HG02981 (cell line): ENCODE measurements at regions not wholly inside any gene's neighbourhood (a gene's known extent, or its start where the extent isn't known, plus 50 kb on each side); places are given as distances from the start of the nearest gene placed in this dataset.
"Not testable (repeated sequence)": the region's sequence is repeated elsewhere in the genome, so short reads cannot be mapped to it uniquely, and the experiment has no call there.

Source experiments
- ATAC-seq: cut with Tn5 transposase; IDR thresholded peaks from one replicate; pipeline ENCODE4 v1.9.1; 2021; ENCODE audit warnings: mild to moderate bottlenecking, moderate library complexity; ENCODE audit not compliant: unreplicated experiment

DNA sequence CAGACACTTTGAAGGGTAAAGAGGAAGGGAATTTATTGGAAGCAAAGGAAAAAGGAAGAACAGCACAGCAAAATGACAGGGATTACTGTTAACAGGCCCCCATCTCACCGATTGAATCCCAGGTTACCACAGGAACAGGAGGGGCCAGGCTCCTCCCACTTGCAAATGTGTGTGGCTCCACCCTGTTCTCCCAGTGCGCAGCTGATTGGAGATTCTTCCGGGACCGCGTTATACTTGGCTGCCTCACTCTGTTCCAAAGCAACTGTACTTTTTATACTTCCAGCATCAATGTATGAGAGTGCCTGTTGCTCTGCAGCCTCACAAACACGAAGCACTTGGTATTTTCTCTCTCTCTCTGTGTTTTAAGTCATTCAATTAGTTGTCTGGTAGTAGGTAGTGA lies 273.6 kb upstream of the MDGA2 start:
- ATAC-seq = no peak

DNA sequence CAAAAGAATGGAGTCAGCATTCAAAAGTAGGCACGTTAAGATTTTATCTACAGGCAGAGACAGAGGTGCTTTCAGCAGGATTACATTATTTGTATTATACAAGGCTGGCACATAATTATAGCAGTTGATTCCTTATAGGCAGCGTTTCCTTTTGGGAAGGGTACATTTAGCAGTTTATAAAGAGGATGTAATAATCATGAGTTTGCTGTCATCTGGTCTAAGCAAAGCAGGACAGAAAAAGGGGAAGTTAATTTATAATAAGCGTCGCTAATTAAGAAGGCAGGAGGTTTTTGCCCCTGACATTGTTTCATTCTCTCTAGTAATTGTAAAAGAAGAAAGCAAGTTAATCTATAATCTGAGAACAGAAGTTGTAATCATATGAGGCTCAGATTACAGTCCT lies 259.9 kb upstream of the MDGA2 start:
- no peak for ATAC-seq

- ATAC-seq = peak; percentile 92
These were observed 253.9 kb upstream of the MDGA2 start for GRCh38 chr14:47929334-47929733.

- ATAC-seq = no peak
These were observed 245.7 kb upstream of the MDGA2 start for GRCh38 chr14:47921133-47921532.

DNA sequence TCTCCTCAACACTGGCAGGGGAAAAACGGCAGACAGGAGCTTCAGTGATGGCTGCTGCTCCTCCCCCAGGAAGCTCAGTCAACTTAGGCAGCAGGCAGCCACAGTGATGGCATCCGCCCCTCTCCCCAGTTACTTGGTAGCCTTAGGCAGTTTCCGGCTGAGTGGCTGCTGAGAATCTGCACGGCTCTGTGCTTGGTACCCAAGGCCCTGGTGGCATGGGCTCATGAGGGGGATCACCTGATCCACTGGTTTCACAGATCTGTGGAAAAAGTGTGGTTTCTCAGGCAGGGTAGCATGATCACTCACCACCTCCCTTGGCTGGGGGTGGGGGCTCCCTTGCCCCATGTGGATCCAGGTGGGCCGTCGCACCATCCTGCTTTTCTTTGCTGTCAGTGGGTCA lies 244.6 kb upstream of the MDGA2 start:
- ATAC-seq = no peak

DNA sequence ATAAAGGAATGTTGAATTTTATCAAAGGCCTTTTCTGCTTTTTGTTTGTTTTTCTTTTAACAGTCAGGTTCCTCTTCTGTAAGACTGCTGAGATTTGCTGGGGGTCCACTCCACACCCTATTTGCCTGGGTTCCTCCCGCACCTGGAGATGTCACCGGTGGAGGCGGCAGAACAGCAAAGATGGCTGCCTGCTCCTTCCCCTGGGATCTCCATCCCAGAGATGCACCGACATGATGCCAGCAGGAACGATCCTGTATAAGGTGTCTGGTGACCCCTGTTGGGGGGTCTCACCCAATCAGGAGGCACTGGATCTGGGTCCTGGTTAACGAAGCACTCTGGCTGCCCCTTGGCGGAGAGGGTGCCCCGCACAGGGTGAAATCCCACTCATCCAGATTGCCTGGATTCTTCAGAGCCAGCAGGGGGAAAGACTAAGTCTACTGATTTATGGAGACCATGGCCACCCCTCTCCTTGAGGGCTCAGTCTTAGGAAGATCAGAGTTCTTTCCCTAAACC lies 244.0 kb upstream of the MDGA2 start:
- no peak for ATAC-seq

- no peak for ATAC-seq
These were observed 242.0 kb upstream of the MDGA2 start for GRCh38 chr14:47917344-47917954.

DNA sequence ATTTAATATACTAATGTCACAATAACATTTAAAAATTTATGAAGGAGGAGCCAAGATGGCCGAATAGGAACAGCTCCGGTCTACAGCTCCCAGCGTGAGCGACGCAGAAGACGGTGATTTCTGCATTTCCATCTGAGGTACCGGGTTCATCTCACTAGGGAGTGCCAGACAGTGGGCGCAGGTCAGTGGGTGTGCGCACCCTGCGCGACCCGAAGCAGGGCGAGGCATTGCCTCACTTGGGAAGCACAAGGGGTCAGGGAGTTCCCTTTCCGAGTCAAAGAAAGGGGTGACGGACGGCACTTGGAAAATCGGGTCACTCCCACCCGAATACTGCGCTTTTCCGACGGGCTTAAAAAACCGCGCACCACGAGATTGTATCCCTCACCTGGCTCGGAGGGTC lies 225.7 kb upstream of the MDGA2 start:
- ATAC-seq = not testable (repeated sequence)

DNA sequence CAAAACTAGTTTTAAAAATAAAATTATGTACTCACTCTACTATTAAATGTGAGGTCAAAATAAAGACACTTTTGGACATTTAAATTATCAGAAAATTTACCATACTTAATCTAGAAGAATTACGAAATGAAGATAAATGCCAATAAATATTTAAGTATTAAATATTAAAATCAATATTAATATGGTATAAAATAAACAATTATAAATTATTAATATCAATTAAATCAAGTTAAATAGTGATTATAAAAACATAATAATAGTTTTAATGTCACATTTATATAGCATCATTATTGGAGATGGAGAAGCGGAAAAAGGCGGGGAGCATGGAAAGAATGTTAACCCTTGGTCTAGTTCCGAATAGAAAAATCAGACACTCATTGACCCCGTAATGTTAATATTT lies 224.3 kb upstream of the MDGA2 start:
- ATAC-seq = no peak

- no peak for ATAC-seq
These were observed 198.9 kb upstream of the MDGA2 start for GRCh38 chr14:47874350-47874749.

DNA sequence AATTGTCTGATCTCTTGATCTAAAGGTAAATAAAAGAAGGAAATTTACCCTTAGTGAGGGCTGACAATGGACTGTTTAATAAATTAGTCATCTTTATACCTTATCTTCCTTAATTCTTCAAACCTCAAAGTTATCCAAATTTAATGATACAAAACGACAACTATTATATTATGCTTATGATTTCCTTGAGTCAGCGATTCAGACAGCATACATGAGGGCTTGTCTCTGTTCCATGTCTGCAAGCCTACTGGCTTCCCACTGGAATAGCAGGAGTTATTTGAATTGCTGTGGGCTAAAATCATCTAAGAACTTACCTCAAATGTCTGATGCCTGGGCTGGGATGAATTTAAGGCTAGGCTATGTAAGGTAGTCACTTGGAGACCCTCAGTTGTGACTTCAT lies 197.2 kb upstream of the MDGA2 start:
- ATAC-seq = no peak

DNA sequence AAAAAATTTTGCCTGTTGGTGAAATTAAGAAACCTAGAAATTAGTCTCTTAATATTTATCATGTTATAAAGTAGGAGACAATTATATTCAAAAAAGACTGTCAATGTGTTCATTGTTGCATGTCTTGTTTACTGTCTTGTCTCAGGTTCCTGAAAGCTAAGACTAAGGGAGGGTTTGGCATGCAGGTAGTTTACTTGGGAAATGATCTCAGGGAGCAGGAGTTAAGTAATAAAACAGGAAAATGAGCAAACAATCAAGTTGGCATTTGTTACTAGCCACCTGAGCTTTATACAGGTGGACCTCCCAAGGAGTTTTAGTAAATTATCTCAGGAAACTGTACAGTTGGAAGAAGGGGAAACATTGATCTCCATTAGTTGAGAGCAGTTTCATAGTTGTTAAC lies 188.0 kb upstream of the MDGA2 start:
- ATAC-seq = no peak

DNA sequence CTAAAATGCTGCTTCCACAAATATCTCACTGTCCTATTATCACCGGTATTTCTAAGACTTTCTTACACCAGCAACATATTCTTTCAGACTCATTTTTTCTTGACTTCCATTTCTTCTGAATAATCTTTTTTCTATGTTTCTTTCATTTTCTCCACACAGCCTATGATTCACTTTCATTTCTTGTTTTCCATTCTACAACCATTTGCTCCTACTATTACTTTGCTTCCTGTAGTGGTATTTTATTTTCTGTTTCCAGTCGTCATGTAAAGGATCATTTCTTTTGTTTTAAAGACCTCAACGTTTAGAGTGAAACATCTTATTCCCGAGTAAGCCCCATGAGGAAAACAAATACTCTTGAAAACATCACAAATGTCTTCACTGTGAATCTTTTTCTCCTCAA lies 182.2 kb upstream of the MDGA2 start:
- ATAC-seq = peak; percentile 84

DNA sequence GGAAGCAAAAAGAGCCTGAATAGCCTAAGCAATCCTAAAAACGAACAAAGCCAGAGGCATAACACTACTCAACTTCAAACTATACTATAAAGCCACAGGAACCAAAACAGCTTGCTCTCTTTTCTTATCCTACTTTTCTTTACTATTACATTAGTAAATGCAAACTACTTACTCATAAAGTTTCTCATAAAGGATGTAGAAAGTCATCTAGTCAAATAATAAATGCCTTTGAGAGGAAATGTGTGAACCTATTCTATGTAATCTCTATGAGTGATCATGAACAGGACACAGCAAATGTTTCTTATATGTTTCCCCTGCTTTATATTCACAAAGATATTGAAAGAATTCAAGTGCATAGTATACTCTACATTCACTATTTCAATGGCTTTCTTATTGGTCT lies 176.9 kb upstream of the MDGA2 start:
- no peak for ATAC-seq

- no peak for ATAC-seq
These were observed 170.6 kb upstream of the MDGA2 start for GRCh38 chr14:47846008-47846407.

- ATAC-seq = no peak
These were observed 167.8 kb upstream of the MDGA2 start for GRCh38 chr14:47843236-47843635.

DNA sequence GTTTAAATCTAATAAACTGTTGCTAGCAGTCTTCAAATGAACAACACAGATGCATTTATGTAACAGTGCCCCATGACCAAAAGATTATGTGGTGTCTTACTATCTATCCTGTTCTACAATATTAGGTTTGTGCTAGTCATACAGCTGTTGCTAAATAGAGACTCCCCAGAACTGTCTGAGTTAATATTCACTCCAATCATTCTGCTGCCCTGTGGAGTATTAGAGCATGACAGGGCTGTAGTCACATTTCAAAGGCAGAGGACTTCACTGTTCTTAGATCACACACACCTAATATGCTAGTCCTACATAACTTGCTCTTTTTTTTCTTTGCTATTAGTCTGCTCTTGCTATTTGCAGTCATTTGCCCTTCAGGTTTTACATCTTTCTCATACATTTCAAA lies 157.6 kb upstream of the MDGA2 start:
- ATAC-seq = no peak

- no peak for ATAC-seq
These were observed 151.4 kb upstream of the MDGA2 start for GRCh38 chr14:47826809-47827208.

- ATAC-seq = no peak
These were observed 146.9 kb upstream of the MDGA2 start for GRCh38 chr14:47822326-47822725.

DNA sequence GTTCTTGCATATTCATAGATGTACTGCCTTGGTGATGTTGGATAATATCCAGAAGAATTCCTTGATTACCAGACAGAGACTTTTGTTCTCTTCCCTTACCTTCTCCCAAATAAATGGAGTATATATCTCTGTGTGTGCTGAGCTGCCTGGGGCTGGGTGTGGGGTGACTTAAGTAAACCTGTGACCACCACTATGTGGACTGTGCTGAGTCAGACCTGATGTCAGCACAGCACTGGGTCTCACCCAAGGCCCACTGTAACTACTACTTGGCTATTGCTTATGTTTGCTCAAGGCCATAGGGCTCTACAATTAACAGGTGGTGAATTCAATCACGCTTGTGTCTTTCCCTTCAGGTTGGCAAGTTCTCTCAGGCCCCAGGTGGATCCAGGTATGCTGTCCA lies 145.7 kb upstream of the MDGA2 start:
- no peak for ATAC-seq

DNA sequence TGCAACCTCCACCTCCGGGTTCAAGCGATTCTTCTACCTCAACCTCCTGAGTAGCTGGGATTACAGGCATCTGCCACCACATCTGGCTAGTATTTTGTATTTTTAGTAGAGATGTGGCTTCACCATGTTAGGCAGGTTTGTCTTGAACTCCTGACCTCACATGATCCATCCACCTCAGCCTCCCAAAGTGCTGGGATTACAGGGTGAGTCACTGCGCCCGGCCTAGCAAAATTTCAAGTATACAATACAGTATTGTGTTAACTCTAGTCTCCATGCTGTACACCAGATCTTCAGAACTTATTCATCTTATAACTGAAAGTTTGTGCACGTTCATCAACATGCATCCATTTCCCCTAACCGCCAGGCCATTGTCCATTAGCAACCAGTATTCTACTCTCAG lies 115.1 kb upstream of the MDGA2 start:
- no peak for ATAC-seq

DNA sequence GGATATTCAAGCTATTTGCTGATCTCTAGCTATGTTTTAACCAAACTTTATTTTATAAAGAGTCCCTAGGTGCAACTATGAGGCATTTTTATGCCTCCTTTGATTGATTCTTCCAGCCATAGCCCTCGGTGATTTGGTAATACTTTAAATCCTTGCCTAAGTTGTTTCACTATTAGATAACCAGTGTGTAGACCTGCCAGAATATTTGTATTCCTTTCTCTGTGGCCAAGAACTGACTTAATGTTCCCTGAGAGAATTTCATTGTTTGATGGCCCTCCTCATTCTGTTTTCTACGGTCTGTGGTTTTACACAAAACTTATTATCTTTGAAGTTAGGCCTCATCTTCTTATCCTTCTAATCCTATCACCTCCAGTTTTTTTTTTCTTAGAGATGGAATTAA lies 109.7 kb upstream of the MDGA2 start:
- ATAC-seq = no peak

DNA sequence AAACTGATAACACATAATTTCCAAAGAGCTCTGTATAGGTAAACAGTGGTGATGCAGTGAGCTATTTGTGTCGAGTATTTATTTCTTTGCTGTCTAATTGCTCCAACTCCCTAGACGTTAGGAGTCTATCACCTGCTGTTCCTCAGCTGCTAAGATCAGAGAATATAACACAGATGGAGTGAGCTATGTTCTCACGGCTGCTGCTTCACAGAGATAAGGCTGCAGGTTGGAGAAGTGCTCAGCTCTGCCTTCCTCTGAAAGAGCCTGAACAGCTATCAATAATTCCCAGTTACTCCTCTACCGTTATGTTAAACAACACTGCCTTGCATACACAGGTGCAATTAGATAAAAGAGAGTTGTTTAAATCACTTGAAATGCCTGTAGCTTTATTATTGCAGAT lies 103.2 kb upstream of the MDGA2 start:
- ATAC-seq = no peak
